ENCODE measurements at regions not wholly inside any gene's neighbourhood (a gene's known extent, or its start where the extent isn't known, plus 50 kb on each side); places are given as distances from the start of the nearest gene placed in this dataset.
A peak's percentile ranks its signal among the peaks of the same experiment; 100 is the strongest.

DNA sequence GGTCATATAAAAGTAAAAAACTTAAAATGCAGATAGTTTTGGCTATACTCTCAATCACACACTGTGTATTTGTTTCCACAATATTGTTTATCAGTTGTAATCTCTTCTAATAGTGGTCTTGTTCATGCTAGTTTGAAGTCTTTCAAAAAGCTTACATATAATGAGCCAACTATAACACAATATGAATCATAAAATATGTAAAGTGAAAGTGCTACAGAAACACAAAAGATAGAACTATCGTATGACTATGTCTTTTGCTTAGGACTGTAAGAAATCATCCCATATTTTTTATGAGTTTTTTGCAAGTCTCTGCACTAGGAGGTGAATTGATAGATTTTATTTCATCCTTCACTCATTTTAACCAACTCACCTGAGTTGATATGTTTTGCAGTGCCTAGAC lies 136.0 kb downstream of the MMUT start:
- no peak for TF ChIP-seq POLR2A (IDR thresholded peaks at IDR 0.05)
- TF ChIP-seq, protein P1, sequence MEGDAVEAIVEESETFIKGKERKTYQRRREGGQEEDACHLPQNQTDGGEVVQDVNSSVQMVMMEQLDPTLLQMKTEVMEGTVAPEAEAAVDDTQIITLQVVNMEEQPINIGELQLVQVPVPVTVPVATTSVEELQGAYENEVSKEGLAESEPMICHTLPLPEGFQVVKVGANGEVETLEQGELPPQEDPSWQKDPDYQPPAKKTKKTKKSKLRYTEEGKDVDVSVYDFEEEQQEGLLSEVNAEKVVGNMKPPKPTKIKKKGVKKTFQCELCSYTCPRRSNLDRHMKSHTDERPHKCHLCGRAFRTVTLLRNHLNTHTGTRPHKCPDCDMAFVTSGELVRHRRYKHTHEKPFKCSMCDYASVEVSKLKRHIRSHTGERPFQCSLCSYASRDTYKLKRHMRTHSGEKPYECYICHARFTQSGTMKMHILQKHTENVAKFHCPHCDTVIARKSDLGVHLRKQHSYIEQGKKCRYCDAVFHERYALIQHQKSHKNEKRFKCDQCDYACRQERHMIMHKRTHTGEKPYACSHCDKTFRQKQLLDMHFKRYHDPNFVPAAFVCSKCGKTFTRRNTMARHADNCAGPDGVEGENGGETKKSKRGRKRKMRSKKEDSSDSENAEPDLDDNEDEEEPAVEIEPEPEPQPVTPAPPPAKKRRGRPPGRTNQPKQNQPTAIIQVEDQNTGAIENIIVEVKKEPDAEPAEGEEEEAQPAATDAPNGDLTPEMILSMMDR (IDR thresholded peaks at IDR 0.05), result no peak
- H3K27ac ChIP-seq, result peak overlapping the region in 9 of 12 donors; percentile 8 to 67 (median 29)
- peaks cover 0 to 18% (median 0%) of the 10 kb centered on the region in 12 donors for H3K4me1 ChIP-seq
- H3K27me3 ChIP-seq, result no peaks in the 10 kb centered on the region
- H3K4me3 ChIP-seq, result no peak overlapping the region
- WGBS, 4 donors, result 41 to 83% (median 65%) methylated on average over 1 of the region's 1 CpG
- DNase-seq, result no peak
- intact Hi-C loops (cut with DNase I), result no loop called here
- H3K36me3 ChIP-seq, result no peaks in the 10 kb centered on the region
- no peak for ATAC-seq
- no peaks in the 10 kb centered on the region for H3K9me3 ChIP-seq

DNA sequence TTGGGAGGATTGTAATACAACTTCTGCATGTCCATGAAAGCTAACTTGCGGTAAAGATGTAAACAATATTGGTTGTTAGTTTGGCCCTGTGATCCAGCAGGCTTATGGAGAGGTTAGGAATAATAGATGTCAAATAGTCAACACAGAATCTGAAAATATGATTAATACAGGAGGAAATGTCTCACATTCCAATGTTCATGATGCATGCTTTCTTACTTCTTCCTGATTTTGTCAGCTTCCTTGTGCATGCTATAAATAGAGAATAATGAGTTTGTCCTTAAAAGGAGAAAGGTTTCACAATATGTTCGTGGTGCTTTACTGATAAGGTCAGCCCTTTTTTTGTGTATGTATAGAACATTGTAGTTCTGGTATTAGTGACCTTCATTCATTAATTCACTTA lies 136.7 kb downstream of the MMUT start:
- ATAC-seq (peak in 3 of 4 donors; percentile 33 to 53 (median 44)), DNase-seq (no peak)
- H3K4me3 ChIP-seq, result no peak overlapping the region
- no peaks in the 10 kb centered on the region for H3K36me3 ChIP-seq
- no peaks in the 10 kb centered on the region for H3K27me3 ChIP-seq
- TF ChIP-seq POLR2A (IDR thresholded peaks at IDR 0.05), result no peak
- TF ChIP-seq, protein P1 (IDR thresholded peaks at IDR 0.05), result no peak
- H3K9me3 ChIP-seq, result no peaks in the 10 kb centered on the region
- peak overlapping the region in 11 of 12 donors; percentile 15 to 67 (median 50) for H3K27ac ChIP-seq
- intact Hi-C loops (cut with DNase I), result no loop called here
- H3K4me1 ChIP-seq, result peaks cover 0 to 18% (median 0%) of the 10 kb centered on the region in 12 donors
- WGBS, 4 donors, result 11 to 16% (median 14%) methylated on average over 2 of the region's 2 CpGs

DNA sequence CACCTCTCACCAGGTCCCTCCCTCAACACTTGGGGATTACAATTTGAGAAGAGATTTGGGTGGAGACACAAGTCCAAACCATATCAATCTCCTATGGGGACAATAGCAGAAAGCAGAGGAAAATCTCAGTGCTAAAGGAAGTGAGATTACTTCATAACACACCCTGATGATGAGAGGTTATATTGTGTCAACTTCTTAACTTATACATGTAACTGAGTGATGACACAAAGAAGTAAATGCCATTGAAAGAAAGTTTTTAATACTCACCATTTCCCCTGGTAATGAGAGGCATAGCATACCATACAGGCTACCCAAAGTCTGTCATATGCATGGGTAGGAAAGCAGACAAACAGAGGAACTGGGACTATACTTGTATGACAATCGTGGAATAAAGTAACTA lies 137.2 kb downstream of the MMUT start:
- intact Hi-C loops (cut with DNase I), result no loop called here
- H3K9me3 ChIP-seq, result no peaks in the 10 kb centered on the region
- H3K4me1 ChIP-seq, result peaks cover 0 to 18% (median 0%) of the 10 kb centered on the region in 12 donors
- H3K36me3 ChIP-seq, result no peaks in the 10 kb centered on the region
- DNase-seq (no peak), ATAC-seq (no peak)
- H3K27ac ChIP-seq, result peak overlapping the region in 11 of 12 donors; percentile 15 to 67 (median 48)
- H3K4me3 ChIP-seq, result no peak overlapping the region
- TF ChIP-seq POLR2A (IDR thresholded peaks at IDR 0.05), result no peak
- TF ChIP-seq, protein P1 (IDR thresholded peaks at IDR 0.05), result no peak
- H3K27me3 ChIP-seq, result no peaks in the 10 kb centered on the region
- 50 to 52% (median 51%) methylated on average over 1 of the region's 1 CpG for WGBS, 4 donors

DNA sequence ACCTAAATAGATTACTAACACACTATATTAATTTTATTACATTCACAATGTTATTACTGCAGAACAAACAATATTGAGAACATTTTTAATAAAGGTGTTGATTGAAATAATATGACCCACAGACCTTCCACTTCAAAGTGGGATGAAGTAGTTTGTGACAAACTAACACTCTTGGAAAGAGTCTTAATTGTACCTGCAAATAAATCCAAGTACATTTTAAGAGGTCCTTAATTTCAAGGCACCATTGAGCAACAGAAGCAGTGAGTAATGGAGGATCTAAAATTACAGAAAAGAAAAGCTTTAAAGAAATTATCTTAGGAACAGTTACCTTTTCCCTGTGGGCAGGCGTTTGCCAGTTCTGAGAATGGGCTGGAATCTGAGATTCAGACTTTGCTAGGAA lies 140.2 kb downstream of the MMUT start:
- 60 to 71% (median 70%) methylated on average over 1 of the region's 1 CpG for WGBS, 4 donors
- DNase-seq (no peak), ATAC-seq (no peak)
- H3K27ac ChIP-seq, result no peak overlapping the region
- H3K4me1 ChIP-seq, result peaks cover 0 to 18% (median 0%) of the 10 kb centered on the region in 12 donors
- intact Hi-C loops (cut with DNase I), result no loop called here
- H3K36me3 ChIP-seq, result no peaks in the 10 kb centered on the region
- TF ChIP-seq POLR2A (IDR thresholded peaks at IDR 0.05), result no peak
- TF ChIP-seq, protein P1 (IDR thresholded peaks at IDR 0.05), result no peak
- no peaks in the 10 kb centered on the region for H3K27me3 ChIP-seq
- H3K9me3 ChIP-seq, result peaks cover 0 to 4% (median 0%) of the 10 kb centered on the region in 12 donors
- no peak overlapping the region for H3K4me3 ChIP-seq
